Mucosa of gallbladder (tissue), 1 donor: ENCODE measurements at regions not wholly inside any gene's neighbourhood (a gene's known extent, or its start where the extent isn't known, plus 50 kb on each side); places are given as distances from the start of the nearest gene placed in this dataset.
"Not testable (repeated sequence)": the region's sequence is repeated elsewhere in the genome, so short reads cannot be mapped to it uniquely, and the experiment has no call there.

Source experiments
- DNase-seq: peaks from one replicate; pipeline ENCODE4 v3.0.0-alpha.2; 2020; ENCODE audit warnings: low spot score
- donor health status: DM: no; HTN: no; CAD: no.

DNA sequence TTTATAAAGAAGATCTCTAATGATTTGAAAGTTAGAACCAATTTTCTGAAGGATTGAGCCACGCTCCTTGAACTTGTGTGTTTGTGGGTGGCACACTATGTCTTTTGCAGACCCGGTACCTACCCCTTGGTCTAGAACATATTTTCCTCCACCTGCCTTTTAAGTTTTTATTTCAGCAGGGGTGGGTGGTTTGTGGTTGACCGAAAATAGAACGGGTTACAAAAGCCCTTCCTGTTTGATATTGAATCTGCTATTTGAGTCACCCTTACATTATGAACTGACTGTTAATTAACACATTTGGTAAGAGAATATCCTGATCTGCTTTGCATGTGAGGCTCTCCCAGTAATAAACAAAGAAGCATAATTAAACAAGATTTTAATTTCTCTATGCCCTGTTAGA lies 697.5 kb downstream of the GOLGA6L6 start:
- not testable (repeated sequence) for DNase-seq
